ENCODE measurements at regions not wholly inside any gene's neighbourhood (a gene's known extent, or its start where the extent isn't known, plus 50 kb on each side); places are given as distances from the start of the nearest gene placed in this dataset.

GRCh38 chr20:6305536-6305935 is 182.7 kb upstream of the FERMT1 start:
- H3K4me1 ChIP-seq (ENCODE audit: insufficient read depth, poor library complexity, severe bottlenecking) = no peaks in the 10 kb centered on the region
- DNase-seq (ENCODE audit: low spot score) (no peak), ATAC-seq (ENCODE audit: low read depth) (no peak)
- no peak overlapping the region for H3K4me3 ChIP-seq (ENCODE audit: severe bottlenecking)
- H3K27me3 ChIP-seq (ENCODE audit: insufficient read depth, poor library complexity, severe bottlenecking) = peaks cover 3% of the 10 kb centered on the region
- no peaks in the 10 kb centered on the region for H3K9me3 ChIP-seq (ENCODE audit: severe bottlenecking)
- TF ChIP-seq, protein P1, sequence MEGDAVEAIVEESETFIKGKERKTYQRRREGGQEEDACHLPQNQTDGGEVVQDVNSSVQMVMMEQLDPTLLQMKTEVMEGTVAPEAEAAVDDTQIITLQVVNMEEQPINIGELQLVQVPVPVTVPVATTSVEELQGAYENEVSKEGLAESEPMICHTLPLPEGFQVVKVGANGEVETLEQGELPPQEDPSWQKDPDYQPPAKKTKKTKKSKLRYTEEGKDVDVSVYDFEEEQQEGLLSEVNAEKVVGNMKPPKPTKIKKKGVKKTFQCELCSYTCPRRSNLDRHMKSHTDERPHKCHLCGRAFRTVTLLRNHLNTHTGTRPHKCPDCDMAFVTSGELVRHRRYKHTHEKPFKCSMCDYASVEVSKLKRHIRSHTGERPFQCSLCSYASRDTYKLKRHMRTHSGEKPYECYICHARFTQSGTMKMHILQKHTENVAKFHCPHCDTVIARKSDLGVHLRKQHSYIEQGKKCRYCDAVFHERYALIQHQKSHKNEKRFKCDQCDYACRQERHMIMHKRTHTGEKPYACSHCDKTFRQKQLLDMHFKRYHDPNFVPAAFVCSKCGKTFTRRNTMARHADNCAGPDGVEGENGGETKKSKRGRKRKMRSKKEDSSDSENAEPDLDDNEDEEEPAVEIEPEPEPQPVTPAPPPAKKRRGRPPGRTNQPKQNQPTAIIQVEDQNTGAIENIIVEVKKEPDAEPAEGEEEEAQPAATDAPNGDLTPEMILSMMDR (IDR thresholded peaks at IDR 0.05; ENCODE audit: poor library complexity, severe bottlenecking) = no peak
- no peaks in the 10 kb centered on the region for H3K36me3 ChIP-seq (ENCODE audit: low read depth)
- no peak overlapping the region for H3K27ac ChIP-seq (ENCODE audit: poor library complexity, severe bottlenecking)

GRCh38 chr20:6302041-6302440 is 179.2 kb upstream of the FERMT1 start:
- no peak overlapping the region for H3K4me3 ChIP-seq (ENCODE audit: severe bottlenecking)
- TF ChIP-seq, protein P1 (IDR thresholded peaks at IDR 0.05; ENCODE audit: poor library complexity, severe bottlenecking) = no peak
- no peaks in the 10 kb centered on the region for H3K4me1 ChIP-seq (ENCODE audit: insufficient read depth, poor library complexity, severe bottlenecking)
- ATAC-seq (ENCODE audit: low read depth) (no peak), DNase-seq (ENCODE audit: low spot score) (no peak)
- H3K36me3 ChIP-seq (ENCODE audit: low read depth) = no peaks in the 10 kb centered on the region
- peaks cover 3% of the 10 kb centered on the region for H3K27me3 ChIP-seq (ENCODE audit: insufficient read depth, poor library complexity, severe bottlenecking)
- no peak overlapping the region for H3K27ac ChIP-seq (ENCODE audit: poor library complexity, severe bottlenecking)
- H3K9me3 ChIP-seq (ENCODE audit: severe bottlenecking) = no peaks in the 10 kb centered on the region

DNA sequence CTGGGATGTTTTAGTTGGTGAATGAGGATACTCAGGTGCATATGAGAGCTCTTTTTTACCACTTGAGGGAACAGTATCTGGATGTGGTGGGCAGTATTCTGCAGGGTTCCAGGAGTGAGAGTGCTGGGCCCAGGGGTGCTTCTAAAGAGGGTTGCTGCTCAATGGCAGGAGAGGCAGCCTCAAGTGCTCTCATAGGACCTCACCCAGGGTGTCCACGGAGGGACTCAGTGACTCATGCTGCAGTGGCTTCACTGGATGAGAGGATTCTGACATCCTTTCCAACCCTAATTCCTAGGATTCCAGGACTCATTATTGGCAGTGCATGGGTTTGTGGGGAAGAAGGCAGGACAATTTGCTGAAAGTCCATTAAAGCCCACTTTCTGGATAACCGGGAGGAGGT is 176.6 kb upstream of the FERMT1 start:
- H3K36me3 ChIP-seq (ENCODE audit: low read depth) = no peaks in the 10 kb centered on the region
- DNase-seq (ENCODE audit: low spot score) (no peak), ATAC-seq (ENCODE audit: low read depth) (no peak)
- no peaks in the 10 kb centered on the region for H3K9me3 ChIP-seq (ENCODE audit: severe bottlenecking)
- no peak overlapping the region for H3K4me3 ChIP-seq (ENCODE audit: severe bottlenecking)
- no peaks in the 10 kb centered on the region for H3K4me1 ChIP-seq (ENCODE audit: insufficient read depth, poor library complexity, severe bottlenecking)
- H3K27ac ChIP-seq (ENCODE audit: poor library complexity, severe bottlenecking) = no peak overlapping the region
- TF ChIP-seq, protein P1 (IDR thresholded peaks at IDR 0.05; ENCODE audit: poor library complexity, severe bottlenecking) = no peak
- no peaks in the 10 kb centered on the region for H3K27me3 ChIP-seq (ENCODE audit: insufficient read depth, poor library complexity, severe bottlenecking)

GRCh38 chr20:6298049-6298448 is 175.2 kb upstream of the FERMT1 start:
- DNase-seq (ENCODE audit: low spot score) = no peak
- Histone ChIP-seq H3K9me3 (ENCODE audit: severe bottlenecking) (no peaks in the 10 kb centered on the region), H3K4me1 (ENCODE audit: insufficient read depth, poor library complexity, severe bottlenecking) (no peaks in the 10 kb centered on the region), H3K27me3 (ENCODE audit: insufficient read depth, poor library complexity, severe bottlenecking) (no peaks in the 10 kb centered on the region), H3K4me3 (ENCODE audit: severe bottlenecking) (no peak overlapping the region), H3K36me3 (ENCODE audit: low read depth) (no peaks in the 10 kb centered on the region), H3K27ac (ENCODE audit: poor library complexity, severe bottlenecking) (no peak overlapping the region)
- ATAC-seq (ENCODE audit: low read depth) = no peak
- TF ChIP-seq, protein P1 (IDR thresholded peaks at IDR 0.05; ENCODE audit: poor library complexity, severe bottlenecking) = no peak

GRCh38 chr20:6295867-6296256 is 173.0 kb upstream of the FERMT1 start:
- no peak for ATAC-seq (ENCODE audit: low read depth)

More at GRCh38 chr20:6295867-6296256, 173.0 kb upstream of the FERMT1 start:
- H3K9me3 ChIP-seq (ENCODE audit: severe bottlenecking) = no peaks in the 10 kb centered on the region
- no peaks in the 10 kb centered on the region for H3K36me3 ChIP-seq (ENCODE audit: low read depth)
- H3K4me1 ChIP-seq (ENCODE audit: insufficient read depth, poor library complexity, severe bottlenecking) = no peaks in the 10 kb centered on the region
- H3K27ac ChIP-seq (ENCODE audit: poor library complexity, severe bottlenecking) = no peak overlapping the region
- TF ChIP-seq, protein P1 (IDR thresholded peaks at IDR 0.05; ENCODE audit: poor library complexity, severe bottlenecking) = no peak
- H3K4me3 ChIP-seq (ENCODE audit: severe bottlenecking) = no peak overlapping the region
- no peak for DNase-seq (ENCODE audit: low spot score)
- H3K27me3 ChIP-seq (ENCODE audit: insufficient read depth, poor library complexity, severe bottlenecking) = no peaks in the 10 kb centered on the region

Measured in RWPE2 (cell line).